Spleen (tissue), 11 donors: ENCODE measurements at regions not wholly inside any gene's neighbourhood (a gene's known extent, or its start where the extent isn't known, plus 50 kb on each side); places are given as distances from the start of the nearest gene placed in this dataset.
"Not testable (repeated sequence)": the region's sequence is repeated elsewhere in the genome, so short reads cannot be mapped to it uniquely, and the experiment has no call there.

Experiments used
- DNase-seq: peaks from one replicate; pipeline ENCODE4 v3.0.0-alpha.2; 2020
- H3K27ac ChIP-seq, 8 donors: fragments of 200-600 bp; sonication (generic) in 7 of 8; 1 replicate in 4 of 8; 2 replicates in 4 of 8; pipeline versions ENCODE4 v1.5.0 to v1.8.0; 2016 to 2021; ENCODE audit warnings: inconsistent platforms in 4 of 8, mild to moderate bottlenecking in 4 of 8, moderate library complexity in 1 of 8
- H3K27me3 ChIP-seq, 7 donors: fragments of 200-600 bp; sonication (generic) in 6 of 7; replicated peaks in 1 of 7; 1 replicate in 4 of 7; 2 replicates in 3 of 7; pipeline versions ENCODE4 v1.5.0 to v1.8.0; 2016 to 2021; ENCODE audit warnings: inconsistent platforms in 3 of 7, mild to moderate bottlenecking in 1 of 7
- H3K36me3 ChIP-seq, 6 donors: fragments of 200-600 bp; sonication (generic) in 5 of 6; 1 replicate in 4 of 6; 2 replicates in 2 of 6; pipeline versions ENCODE4 v1.5.0 to v1.8.0; 2016 to 2021; ENCODE audit warnings: inconsistent platforms in 2 of 6
- H3K4me1 ChIP-seq, 6 donors: fragments of 200-600 bp; sonication (generic) in 5 of 6; 1 replicate in 3 of 6; 2 replicates in 3 of 6; pipeline versions ENCODE4 v1.5.0 to v1.8.0; 2016 to 2021; ENCODE audit warnings: inconsistent platforms in 3 of 6
- H3K4me3 ChIP-seq, 8 donors: fragments of 200-600 bp; sonication (generic) in 7 of 8; 1 replicate in 4 of 8; 2 replicates in 4 of 8; pipeline versions ENCODE4 v1.5.0 to v1.8.0; 2016 to 2021; ENCODE audit warnings: inconsistent platforms in 4 of 8, mild to moderate bottlenecking in 4 of 8, moderate library complexity in 2 of 8
- H3K9me3 ChIP-seq, 8 donors: fragments of 200-600 bp; sonication (generic) in 7 of 8; 1 replicate in 4 of 8; 2 replicates in 4 of 8; pipeline versions ENCODE4 v1.5.0 to v1.8.0; 2016 to 2021; ENCODE audit warnings: inconsistent platforms in 4 of 8
- POLR2A ChIP-seq, 3 donors: fragments of 450-650 bp; IDR thresholded peaks; one replicate each; pipeline ENCODE4 v1.5.1; 2017; ENCODE audit warnings: antibody characterized with exemption in 3 of 3, mild to moderate bottlenecking in 1 of 3
- POLR2AphosphoS5 ChIP-seq, 3 donors: sonication (generic); formaldehyde crosslinking; IDR thresholded peaks; one replicate each; pipeline ENCODE4 v1.5.1; 2017; ENCODE audit warnings: antibody characterized with exemption in 3 of 3
- WGBS, 5 donors: extraction: QIAGEN DNeasy Blood & Tissue Kit in 3 of 5; methylation state at CpG; one replicate each; pipeline versions ENCODE4 v1.1.5 to v1.1.7; 2013 to 2018; 5-methylcytosine and 5-hydroxymethylcytosine counted together
- intact Hi-C: fragments of 100-400 bp; cut with DNase I; formaldehyde crosslinking; loops from one replicate; pipeline ENCODE4 v1.15.0; 2023; ENCODE audit warnings: low total_unique reads
- TF ChIP-seq, protein P1 (sequence below), 11 experiments: fragments of 200-600 bp in 7 of 11; fragments of 450-650 bp in 4 of 11; sonication (generic) in 4 of 11; IDR thresholded peaks in 8 of 11; conservative IDR thresholded peaks in 3 of 11; 1 replicate in 7 of 11; 2 replicates in 4 of 11; pipeline versions ENCODE4 v1.4.0 to v1.8.0; 2016 to 2021; ENCODE audit warnings: antibody characterized with exemption in 11 of 11, inconsistent platforms in 4 of 11, mild to moderate bottlenecking in 1 of 11
- donor health status: healthy with polysubstance abuse.
- donor health status: DM: no; HTN: no; CAD: no; lungs with moderate emphysema.
- donor health status: DM: no; HTN: no; CAD: no.
- donor health status: Bipolar disorder and iron deficiency.
- donor health status: healthy.
- donor health status: DM: no; HTN: no; CAD: no.
- donor health status: DM: yes; HTN: yes; CAD: no.

DNA sequence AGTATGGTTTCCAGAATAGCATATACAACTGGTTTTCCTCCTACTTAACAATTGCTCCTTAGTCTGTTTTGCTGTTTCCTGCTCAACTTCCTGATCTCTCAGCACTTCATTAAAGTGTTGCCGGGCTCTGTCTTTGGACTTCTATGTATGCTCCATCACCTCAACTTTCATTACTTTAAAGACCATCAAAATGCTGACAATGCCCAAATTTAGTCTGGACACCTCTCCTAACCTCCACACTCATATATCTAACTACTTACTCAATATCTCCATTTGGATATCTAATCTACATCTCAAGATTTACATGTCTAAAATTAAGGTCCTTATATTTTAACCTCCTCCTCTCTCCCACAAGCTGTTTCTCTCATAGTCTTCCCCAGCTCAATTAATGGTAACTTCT is 54.4 kb upstream of the LGR5 start:
- H3K4me1 ChIP-seq = no peaks in the 10 kb centered on the region
- H3K36me3 ChIP-seq = no peaks in the 10 kb centered on the region
- H3K9me3 ChIP-seq = no peaks in the 10 kb centered on the region
- H3K4me3 ChIP-seq = no peak overlapping the region
- no peak for TF ChIP-seq POLR2A (IDR thresholded peaks at IDR 0.05)
- TF ChIP-seq POLR2AphosphoS5 (IDR thresholded peaks at IDR 0.05) = no peak
- TF ChIP-seq, protein P1, sequence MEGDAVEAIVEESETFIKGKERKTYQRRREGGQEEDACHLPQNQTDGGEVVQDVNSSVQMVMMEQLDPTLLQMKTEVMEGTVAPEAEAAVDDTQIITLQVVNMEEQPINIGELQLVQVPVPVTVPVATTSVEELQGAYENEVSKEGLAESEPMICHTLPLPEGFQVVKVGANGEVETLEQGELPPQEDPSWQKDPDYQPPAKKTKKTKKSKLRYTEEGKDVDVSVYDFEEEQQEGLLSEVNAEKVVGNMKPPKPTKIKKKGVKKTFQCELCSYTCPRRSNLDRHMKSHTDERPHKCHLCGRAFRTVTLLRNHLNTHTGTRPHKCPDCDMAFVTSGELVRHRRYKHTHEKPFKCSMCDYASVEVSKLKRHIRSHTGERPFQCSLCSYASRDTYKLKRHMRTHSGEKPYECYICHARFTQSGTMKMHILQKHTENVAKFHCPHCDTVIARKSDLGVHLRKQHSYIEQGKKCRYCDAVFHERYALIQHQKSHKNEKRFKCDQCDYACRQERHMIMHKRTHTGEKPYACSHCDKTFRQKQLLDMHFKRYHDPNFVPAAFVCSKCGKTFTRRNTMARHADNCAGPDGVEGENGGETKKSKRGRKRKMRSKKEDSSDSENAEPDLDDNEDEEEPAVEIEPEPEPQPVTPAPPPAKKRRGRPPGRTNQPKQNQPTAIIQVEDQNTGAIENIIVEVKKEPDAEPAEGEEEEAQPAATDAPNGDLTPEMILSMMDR (IDR thresholded peaks at IDR 0.05 in 8 of 11, conservative IDR thresholded peaks at IDR 0.05 in 3 of 11) = no peak
- WGBS, 5 donors = 0 to 30% (median 16%) methylated on average over 1 of the region's 1 CpG
- H3K27ac ChIP-seq = no peak overlapping the region
- peaks cover 0 to 4% (median 0%) of the 10 kb centered on the region in 7 donors for H3K27me3 ChIP-seq
- no peak for DNase-seq
- intact Hi-C loops = no loop called here

DNA sequence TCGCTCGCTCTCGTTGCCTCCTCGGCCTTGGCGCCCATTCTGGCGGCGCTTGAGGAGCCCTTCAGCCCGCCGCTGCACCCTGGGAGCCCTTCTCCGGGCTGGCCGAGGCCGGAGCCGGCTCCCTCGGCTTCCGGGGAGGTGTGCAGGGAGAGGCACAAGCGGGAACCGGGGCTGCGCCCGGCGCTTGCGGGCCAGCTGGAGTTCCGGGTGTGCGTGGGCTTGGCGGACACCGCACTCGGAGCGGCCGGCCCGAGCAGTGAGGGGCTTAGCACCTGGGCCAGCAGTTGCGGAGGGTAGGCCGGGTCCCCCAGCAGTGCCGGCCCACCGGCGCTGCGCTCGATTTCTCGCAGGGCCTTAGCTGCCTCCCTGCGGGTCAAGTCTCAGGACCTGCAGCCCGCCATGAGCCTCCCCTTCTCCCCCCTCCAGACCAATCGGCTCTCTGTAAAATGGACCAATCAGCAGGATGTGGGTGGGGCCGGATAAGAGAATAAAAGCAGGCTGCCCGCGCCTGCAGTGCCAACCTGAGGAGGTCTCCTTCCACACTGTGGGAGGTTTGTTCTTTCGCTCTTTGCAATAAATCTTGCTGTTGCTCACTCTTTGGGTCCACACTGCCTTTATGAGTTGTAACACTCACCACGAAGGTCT is 62.8 kb upstream of the LGR5 start:
- peak overlapping the region in 1 of 8 donors; percentile 14 for H3K4me3 ChIP-seq
- H3K4me1 ChIP-seq, H3K36me3 ChIP-seq, H3K27ac ChIP-seq, intact Hi-C loops, H3K9me3 ChIP-seq, DNase-seq, H3K27me3 ChIP-seq: not testable (repeated sequence)
- WGBS, 5 donors = 93 to 97% (median 94%) methylated on average over 16 to 45 of the region's 45 CpGs

GRCh38 chr12:71371122-71371521 is 68.5 kb upstream of the LGR5 start:
- intact Hi-C loops = no loop called here
- 28 to 45% (median 36%) methylated on average over 2 of the region's 2 CpGs for WGBS, 5 donors
- no peaks in the 10 kb centered on the region for H3K27me3 ChIP-seq

GRCh38 chr12:71360013-71360412 is 79.6 kb upstream of the LGR5 start:
- no peak overlapping the region for H3K4me3 ChIP-seq
- WGBS, 5 donors = 90 to 97% (median 93%) methylated on average over 1 of the region's 1 CpG

More at GRCh38 chr12:71371122-71371521, 68.5 kb upstream of the LGR5 start:
- Histone ChIP-seq H3K4me3 (no peak overlapping the region), H3K36me3 (no peaks in the 10 kb centered on the region), H3K4me1 (no peaks in the 10 kb centered on the region), H3K27ac (no peak overlapping the region), H3K9me3 (no peaks in the 10 kb centered on the region)
- no peak for DNase-seq
- TF ChIP-seq, protein P1 (IDR thresholded peaks at IDR 0.05 in 8 of 11, conservative IDR thresholded peaks at IDR 0.05 in 3 of 11) = no peak
- TF ChIP-seq POLR2A (IDR thresholded peaks at IDR 0.05) (no peak), POLR2AphosphoS5 (IDR thresholded peaks at IDR 0.05) (no peak)

More at GRCh38 chr12:71360013-71360412, 79.6 kb upstream of the LGR5 start:
- TF ChIP-seq POLR2AphosphoS5 (IDR thresholded peaks at IDR 0.05) (no peak), POLR2A (IDR thresholded peaks at IDR 0.05) (no peak)
- TF ChIP-seq, protein P1 (IDR thresholded peaks at IDR 0.05 in 8 of 11, conservative IDR thresholded peaks at IDR 0.05 in 3 of 11) = no peak
- intact Hi-C loops = no loop called here
- H3K4me1 ChIP-seq = no peaks in the 10 kb centered on the region
- H3K36me3 ChIP-seq = no peaks in the 10 kb centered on the region
- H3K9me3 ChIP-seq = peaks cover 0 to 41% (median 30%) of the 10 kb centered on the region in 8 donors
- H3K27me3 ChIP-seq = no peaks in the 10 kb centered on the region
- no peak overlapping the region for H3K27ac ChIP-seq
- DNase-seq = no peak
